ENCODE measurements at regions not wholly inside any gene's neighbourhood (a gene's known extent, or its start where the extent isn't known, plus 50 kb on each side); places are given as distances from the start of the nearest gene placed in this dataset.

GRCh38 chr9:107886826-107887225, 397.3 kb upstream of the KLF4 start:
- Histone ChIP-seq H3K27ac (ENCODE audit: extremely low read depth, low read depth, low read length) (no peak overlapping the region), H3K4me3 (ENCODE audit: low read depth, low read length) (no peak overlapping the region), H3K4me1 (ENCODE audit: control insufficient read depth, insufficient read depth, low read length) (no peaks in the 10 kb centered on the region), H3K9me3 (ENCODE audit: control insufficient read depth, insufficient read depth, low read depth, low read length) (no peaks in the 10 kb centered on the region), H3K36me3 (ENCODE audit: control insufficient read depth in 2 of 2, insufficient read depth in 1 of 2, low read length in 2 of 2) (no peaks in the 10 kb centered on the region)
- ChIA-PET CTCF (interaction anchor here (0.6 to 0.7 kb wide), 3 partner anchors 42 to 680 kb away, joined by 3 to 8 read pairs (median 5); no protein-coding TSS in a partner anchor), POLR2A (interaction anchor here (1.2 kb wide), 1 partner anchor 13 kb away, joined by 3 read pairs; no protein-coding TSS in a partner anchor)
- TF ChIP-seq ZNF404 (tag by site-specific recombination; IDR thresholded peaks at IDR 0.05) (no peak), ZNF16 (tag by site-specific recombination; IDR thresholded peaks at IDR 0.05; ENCODE audit: low read depth) (no peak), ZBTB1 (tag by site-specific recombination; IDR thresholded peaks at IDR 0.05) (no peak), PRDM10 (tag by site-specific recombination; IDR thresholded peaks at IDR 0.05) (no peak), ZNF10 (tag by site-specific recombination; IDR thresholded peaks at IDR 0.05) (no peak), HOXC10 (CRISPR knock-in tag; IDR thresholded peaks at IDR 0.05) (no peak), ZNF670 (tag by site-specific recombination; IDR thresholded peaks at IDR 0.05; ENCODE audit: low read depth) (no peak), ZXDB (tag by site-specific recombination; IDR thresholded peaks at IDR 0.05) (no peak), ZFP69B (tag by site-specific recombination; IDR thresholded peaks at IDR 0.05) (no peak)

- TF ChIP-seq TRIM28 (IDR thresholded peaks at IDR 0.05; ENCODE audit: borderline replicate concordance, low read length) (no peak), OVOL3 (tag by site-specific recombination; IDR thresholded peaks at IDR 0.05) (no peak), ZNF10 (tag by site-specific recombination; IDR thresholded peaks at IDR 0.05) (no peak), KLF10 (tag by site-specific recombination; IDR thresholded peaks at IDR 0.05) (no peak), AEBP2 (tag by site-specific recombination; IDR thresholded peaks at IDR 0.05; ENCODE audit: borderline replicate concordance) (no peak), ZNF221 (tag by site-specific recombination; IDR thresholded peaks at IDR 0.05; ENCODE audit: borderline replicate concordance) (no peak), MEIS1 (CRISPR knock-in tag; IDR thresholded peaks at IDR 0.05; ENCODE audit: borderline replicate concordance) (no peak)
- Histone ChIP-seq H3K4me1 (ENCODE audit: control insufficient read depth, insufficient read depth, low read length) (no peaks in the 10 kb centered on the region), H3K36me3 (ENCODE audit: control insufficient read depth in 2 of 2, insufficient read depth in 1 of 2, low read length in 2 of 2) (no peaks in the 10 kb centered on the region), H3K4me3 (ENCODE audit: low read depth, low read length) (no peak overlapping the region), H3K9me3 (ENCODE audit: control insufficient read depth, insufficient read depth, low read depth, low read length) (no peaks in the 10 kb centered on the region), H3K27ac (ENCODE audit: extremely low read depth, low read depth, low read length) (no peak overlapping the region)
- POLR2A ChIA-PET: no interaction called here
- CTCF ChIA-PET: no interaction called here
Measured at GRCh38 chr9:107883496-107884124, 394.0 kb upstream of the KLF4 start.

GRCh38 chr9:107881626-107882300, 392.2 kb upstream of the KLF4 start:
- CTCF ChIA-PET: no interaction called here
- POLR2A ChIA-PET: no interaction called here
- TF ChIP-seq WT1 (tag by site-specific recombination; IDR thresholded peaks at IDR 0.05) (no peak), BCL11A (tag by site-specific recombination; IDR thresholded peaks at IDR 0.05; ENCODE audit: low read depth) (no peak), ZNF518A (tag by site-specific recombination; conservative IDR thresholded peaks at IDR 0.05; ENCODE audit: low read depth) (no peak), ZNF623 (tag by site-specific recombination; IDR thresholded peaks at IDR 0.05) (no peak)

More at GRCh38 chr9:107881626-107882300, 392.2 kb upstream of the KLF4 start:
- Histone ChIP-seq H3K4me1 (ENCODE audit: control insufficient read depth, insufficient read depth, low read length) (no peaks in the 10 kb centered on the region), H3K36me3 (ENCODE audit: control insufficient read depth in 2 of 2, insufficient read depth in 1 of 2, low read length in 2 of 2) (no peaks in the 10 kb centered on the region), H3K4me3 (ENCODE audit: low read depth, low read length) (no peak overlapping the region), H3K9me3 (ENCODE audit: control insufficient read depth, insufficient read depth, low read depth, low read length) (no peaks in the 10 kb centered on the region), H3K27ac (ENCODE audit: extremely low read depth, low read depth, low read length) (no peak overlapping the region)
